Kidney (tissue), 13 donors: ENCODE measurements at regions not wholly inside any gene's neighbourhood (a gene's known extent, or its start where the extent isn't known, plus 50 kb on each side); places are given as distances from the start of the nearest gene placed in this dataset.

Experiments used
- DNase-seq, 5 donors: peaks; one replicate each; pipeline ENCODE4 v3.0.0-alpha.2; 2013 to 2020
- FAIRE-seq: peaks from 2 replicates; lab custom pipeline; 2012; peaks lifted over from hg19 to GRCh38; lab: Jason Lieb, UNC
- H3K27ac ChIP-seq, 2 donors: one replicate each; pipeline ENCODE4 v1.7.0; 2013; ENCODE audit warnings: low read depth in 2 of 2, low read length in 2 of 2, inconsistent platforms in 1 of 2
- H3K27me3 ChIP-seq: one replicate; pipeline ENCODE4 v1.7.1; 2013; ENCODE audit warnings: low read length, inconsistent platforms; ENCODE audit not compliant: control insufficient read depth, insufficient read depth
- H3K36me3 ChIP-seq, 3 donors: one replicate each; pipeline versions ENCODE4 v1.7.0 to v1.7.1; 2013; ENCODE audit warnings: low read length in 3 of 3, control low read depth in 1 of 3, inconsistent platforms in 1 of 3; ENCODE audit not compliant: insufficient read depth in 3 of 3, control insufficient read depth in 2 of 3
- H3K4me1 ChIP-seq, 3 donors: one replicate each; pipeline versions ENCODE4 v1.7.0 to v1.7.1; 2013; ENCODE audit warnings: low read length in 3 of 3, inconsistent platforms in 1 of 3, low read depth in 1 of 3; ENCODE audit not compliant: control insufficient read depth in 2 of 3, insufficient read depth in 2 of 3
- H3K4me3 ChIP-seq, 3 donors: one replicate each; pipeline versions ENCODE4 v1.7.0 to v1.8.1; 2013; ENCODE audit warnings: low read length in 3 of 3, control low read depth in 1 of 3, inconsistent platforms in 1 of 3
- H3K9ac ChIP-seq, 3 donors: one replicate each; pipeline versions ENCODE4 v1.7.0 to v1.7.1; 2013; ENCODE audit warnings: low read length in 3 of 3, control low read depth in 1 of 3, inconsistent platforms in 1 of 3
- H3K9me3 ChIP-seq, 3 donors: one replicate each; pipeline versions ENCODE4 v1.7.0 to v1.7.1; 2013; ENCODE audit warnings: low read length in 3 of 3, control low read depth in 1 of 3, inconsistent platforms in 1 of 3; ENCODE audit not compliant: control insufficient read depth in 2 of 3, insufficient read depth in 1 of 3
- intact Hi-C: fragments of 100-400 bp; cut with DNase I; formaldehyde crosslinking; loops from one replicate; pipeline ENCODE4 v1.11.1; 2022
- TF ChIP-seq, protein P1 (sequence below): IDR thresholded peaks from 3 replicates; pipeline ENCODE4 v1.5.1; 2012; ENCODE audit warnings: mild to moderate bottlenecking, moderate library complexity, borderline replicate concordance; ENCODE audit not compliant: insufficient read depth; ENCODE audit errors: extremely low read depth
- donor health status: control.
- donor health status: control.
- donor health status: control.
- donor health status: control.
- donor health status: control.
- donor health status: DM: yes; HTN: yes; CAD: no.
- donor health status: Normal renal cell carcinoma (clear cell type).

GRCh38 chr17:34851961-34852540 is 109.2 kb downstream of the CCT6B start:
- intact Hi-C loops = no loop called here
- FAIRE-seq = no peak
- H3K27me3 ChIP-seq = no peaks in the 10 kb centered on the region

GRCh38 chr17:34850964-34851363 is 110.3 kb downstream of the CCT6B start:
- no peaks in the 10 kb centered on the region for H3K9me3 ChIP-seq
- H3K36me3 ChIP-seq = no peaks in the 10 kb centered on the region
- H3K4me1 ChIP-seq = no peaks in the 10 kb centered on the region
- DNase-seq (no peak), FAIRE-seq (no peak)
- H3K4me3 ChIP-seq = no peak overlapping the region
- intact Hi-C loops = no loop called here
- no peak overlapping the region for H3K9ac ChIP-seq
- H3K27me3 ChIP-seq = no peaks in the 10 kb centered on the region
- TF ChIP-seq, protein P1, sequence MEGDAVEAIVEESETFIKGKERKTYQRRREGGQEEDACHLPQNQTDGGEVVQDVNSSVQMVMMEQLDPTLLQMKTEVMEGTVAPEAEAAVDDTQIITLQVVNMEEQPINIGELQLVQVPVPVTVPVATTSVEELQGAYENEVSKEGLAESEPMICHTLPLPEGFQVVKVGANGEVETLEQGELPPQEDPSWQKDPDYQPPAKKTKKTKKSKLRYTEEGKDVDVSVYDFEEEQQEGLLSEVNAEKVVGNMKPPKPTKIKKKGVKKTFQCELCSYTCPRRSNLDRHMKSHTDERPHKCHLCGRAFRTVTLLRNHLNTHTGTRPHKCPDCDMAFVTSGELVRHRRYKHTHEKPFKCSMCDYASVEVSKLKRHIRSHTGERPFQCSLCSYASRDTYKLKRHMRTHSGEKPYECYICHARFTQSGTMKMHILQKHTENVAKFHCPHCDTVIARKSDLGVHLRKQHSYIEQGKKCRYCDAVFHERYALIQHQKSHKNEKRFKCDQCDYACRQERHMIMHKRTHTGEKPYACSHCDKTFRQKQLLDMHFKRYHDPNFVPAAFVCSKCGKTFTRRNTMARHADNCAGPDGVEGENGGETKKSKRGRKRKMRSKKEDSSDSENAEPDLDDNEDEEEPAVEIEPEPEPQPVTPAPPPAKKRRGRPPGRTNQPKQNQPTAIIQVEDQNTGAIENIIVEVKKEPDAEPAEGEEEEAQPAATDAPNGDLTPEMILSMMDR = no peak
- no peak overlapping the region for H3K27ac ChIP-seq

More at GRCh38 chr17:34851961-34852540, 109.2 kb downstream of the CCT6B start:
- Histone ChIP-seq H3K4me1 (no peaks in the 10 kb centered on the region), H3K27ac (no peak overlapping the region), H3K36me3 (no peaks in the 10 kb centered on the region), H3K9ac (no peak overlapping the region), H3K9me3 (no peaks in the 10 kb centered on the region), H3K4me3 (no peak overlapping the region)
- no peak for DNase-seq
- TF ChIP-seq, protein P1 = no peak

- H3K9ac ChIP-seq = no peak overlapping the region
- no peak overlapping the region for H3K27ac ChIP-seq
- H3K4me3 ChIP-seq = no peak overlapping the region
- TF ChIP-seq, protein P1 = no peak
- intact Hi-C loops = no loop called here
- FAIRE-seq = no peak
- no peaks in the 10 kb centered on the region for H3K27me3 ChIP-seq
- no peaks in the 10 kb centered on the region for H3K4me1 ChIP-seq
- DNase-seq = no peak
- H3K9me3 ChIP-seq = no peaks in the 10 kb centered on the region
- H3K36me3 ChIP-seq = no peaks in the 10 kb centered on the region
Measured at GRCh38 chr17:34850023-34850422, 111.2 kb downstream of the CCT6B start.

DNA sequence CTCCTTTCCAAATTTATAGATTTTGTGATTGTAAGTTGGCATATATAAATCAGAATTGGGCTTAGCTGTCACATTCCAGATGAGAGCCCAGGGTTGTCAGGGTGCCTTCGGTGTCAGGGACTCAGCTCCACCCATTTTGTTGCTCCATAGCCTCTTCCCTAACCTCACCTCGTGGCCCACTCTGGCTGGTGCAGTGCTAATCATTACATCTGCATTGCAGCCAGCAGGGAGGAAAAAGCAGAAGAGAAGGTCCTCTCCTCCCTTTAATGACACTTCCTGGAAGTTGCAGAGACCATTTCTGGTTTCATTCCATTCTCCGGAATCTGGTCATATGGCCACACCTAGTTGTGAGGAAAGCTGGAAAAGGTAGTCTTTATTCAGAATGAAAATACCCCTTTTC is 113.3 kb downstream of the CCT6B start:
- DNase-seq = no peak
- Histone ChIP-seq H3K4me1 (no peaks in the 10 kb centered on the region), H3K4me3 (no peak overlapping the region), H3K27ac (no peak overlapping the region), H3K9me3 (no peaks in the 10 kb centered on the region), H3K36me3 (no peaks in the 10 kb centered on the region), H3K27me3 (no peaks in the 10 kb centered on the region), H3K9ac (no peak overlapping the region)
- FAIRE-seq = no peak
- TF ChIP-seq, protein P1 = no peak
- intact Hi-C loops = no loop called here
